Gastroesophageal sphincter (tissue), 4 donors: ENCODE measurements at regions not wholly inside any gene's neighbourhood (a gene's known extent, or its start where the extent isn't known, plus 50 kb on each side); places are given as distances from the start of the nearest gene placed in this dataset.
A peak's percentile ranks its signal among the peaks of the same experiment; 100 is the strongest.
"Not testable (repeated sequence)": the region's sequence is repeated elsewhere in the genome, so short reads cannot be mapped to it uniquely, and the experiment has no call there.

Experiments used
- ATAC-seq: fragments of 150-250 bp; one replicate; pipeline ENCODE4 v1.9.1; 2016; ENCODE audit warnings: mild to moderate bottlenecking, moderate library complexity
- H3K27ac ChIP-seq, 4 donors: fragments of 200-600 bp; sonication (generic) in 3 of 4; 1 replicate in 3 of 4; 2 replicates in 1 of 4; pipeline ENCODE4 v1.5.1; 2016 to 2019
- H3K27me3 ChIP-seq: fragments of 200-600 bp; sonication (generic); one replicate; pipeline ENCODE4 v1.5.1; 2019
- H3K36me3 ChIP-seq, 2 donors: fragments of 200-600 bp; sonication (generic); one replicate each; pipeline ENCODE4 v1.5.1; 2019; ENCODE audit warnings: control low read depth in 1 of 2
- H3K4me1 ChIP-seq, 3 donors: fragments of 200-600 bp; sonication (generic); 1 replicate in 2 of 3; 2 replicates in 1 of 3; pipeline ENCODE4 v1.5.1; 2016 to 2019; ENCODE audit warnings: control low read depth in 2 of 3
- H3K4me3 ChIP-seq, 2 donors: fragments of 200-600 bp; sonication (generic); one replicate each; pipeline ENCODE4 v1.5.1; 2019; ENCODE audit warnings: mild to moderate bottlenecking in 1 of 2, moderate library complexity in 1 of 2
- H3K9me3 ChIP-seq, 3 donors: fragments of 200-600 bp; sonication (generic); one replicate each; pipeline ENCODE4 v1.5.1; 2017 to 2019; ENCODE audit warnings: control low read depth in 2 of 3
- CTCF ChIP-seq, 4 experiments: fragments of 200-600 bp in 2 of 4; fragments of 450-650 bp in 2 of 4; sonication (generic) in 1 of 4; IDR thresholded peaks; one replicate each; pipeline ENCODE4 v1.5.1; 2017 to 2019; ENCODE audit warnings: antibody characterized with exemption in 4 of 4, mild to moderate bottlenecking in 2 of 4, moderate library complexity in 2 of 4
- EP300 ChIP-seq: sonication (generic); formaldehyde crosslinking; IDR thresholded peaks from one replicate; pipeline ENCODE4 v1.6.1; 2017; ENCODE audit warnings: antibody characterized with exemption, mild to moderate bottlenecking
- POLR2A ChIP-seq, 2 donors: fragments of 450-650 bp; IDR thresholded peaks; one replicate each; pipeline ENCODE4 v1.6.1; 2017; ENCODE audit warnings: antibody characterized with exemption in 2 of 2, mild to moderate bottlenecking in 2 of 2, moderate library complexity in 1 of 2
- POLR2AphosphoS5 ChIP-seq: sonication (generic); formaldehyde crosslinking; IDR thresholded peaks from one replicate; pipeline ENCODE4 v1.6.1; 2017; ENCODE audit warnings: antibody characterized with exemption
- WGBS, 2 donors: methylation state at CpG; one replicate each; pipeline ENCODE4 v1.1.5; 2018; ENCODE audit warnings: low coverage in 1 of 2; 5-methylcytosine and 5-hydroxymethylcytosine counted together

DNA sequence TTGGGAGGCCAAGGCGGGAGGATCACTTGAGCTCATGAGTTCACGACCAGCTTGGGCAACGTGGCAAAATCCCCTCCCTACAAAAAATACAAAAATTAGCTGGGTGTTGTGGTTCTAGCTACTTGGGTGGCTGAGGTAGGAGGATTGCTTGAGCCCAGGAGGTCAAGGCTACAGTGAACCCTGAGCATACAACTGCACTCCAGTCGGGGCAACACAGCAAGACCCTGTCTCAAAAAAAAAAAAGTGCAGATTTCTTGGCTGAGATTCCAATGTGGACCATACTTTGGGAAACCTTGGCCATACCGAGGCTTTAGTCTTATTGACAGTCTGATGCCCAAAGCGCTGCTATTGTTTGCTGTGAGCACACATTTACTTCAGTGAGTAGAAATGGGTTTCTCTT lies 113.6 kb upstream of the CLINT1 start:
- Histone ChIP-seq H3K27me3 (no peaks in the 10 kb centered on the region), H3K4me1 (peaks cover 0 to 11% (median 0%) of the 10 kb centered on the region in 3 donors), H3K36me3 (no peaks in the 10 kb centered on the region), H3K27ac (no peak overlapping the region), H3K4me3 (no peak overlapping the region), H3K9me3 (no peaks in the 10 kb centered on the region)
- TF ChIP-seq CTCF (IDR thresholded peaks at IDR 0.05) (no peak), POLR2A (IDR thresholded peaks at IDR 0.05) (no peak), EP300 (no peak), POLR2AphosphoS5 (no peak)
- no peak for ATAC-seq
- WGBS, 2 donors = 90 to 93% methylated on average over 3 to 6 of the region's 6 CpGs

DNA sequence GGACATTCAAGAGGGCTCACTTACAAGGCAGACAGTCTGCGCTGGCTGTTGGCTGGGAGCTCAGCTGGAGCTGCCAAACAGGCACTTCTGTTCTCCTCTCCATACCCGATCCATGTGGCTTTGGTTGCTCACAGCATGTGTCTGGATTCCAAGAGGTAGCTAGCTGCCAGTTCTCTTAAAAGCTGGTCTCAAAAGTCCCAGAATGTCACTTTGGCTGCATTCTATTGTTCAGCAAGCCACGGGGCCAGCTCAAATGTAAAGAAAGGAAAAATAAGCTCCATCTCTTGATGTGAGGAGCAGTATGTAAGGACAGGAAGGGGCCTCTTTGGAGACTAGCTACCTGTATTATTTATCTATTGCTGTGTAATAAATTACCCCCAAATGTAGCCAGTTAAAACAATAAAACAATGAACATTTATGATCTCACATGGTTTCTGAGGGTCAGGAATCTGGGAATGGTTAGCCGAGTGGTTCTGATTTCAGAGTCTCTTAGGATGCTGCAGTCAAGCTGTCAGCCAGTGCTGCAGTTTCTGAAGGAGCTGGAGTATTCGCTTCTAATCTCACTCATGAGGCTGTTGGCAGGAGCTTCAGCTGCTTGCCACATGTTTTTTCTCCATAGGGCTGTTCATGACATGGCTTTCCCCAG lies 112.7 kb upstream of the CLINT1 start:
- Histone ChIP-seq H3K4me3 (no peak overlapping the region), H3K9me3 (no peaks in the 10 kb centered on the region), H3K36me3 (no peaks in the 10 kb centered on the region), H3K27ac (peak overlapping the region in 1 of 4 donors; percentile 23), H3K4me1 (peaks cover 0 to 11% (median 0%) of the 10 kb centered on the region in 3 donors), H3K27me3 (no peaks in the 10 kb centered on the region)
- ATAC-seq = no peak
- WGBS, 2 donors = 20 to 36% methylated on average over 2 to 5 of the region's 5 CpGs
- no peak for TF ChIP-seq EP300
- TF ChIP-seq POLR2A (IDR thresholded peaks at IDR 0.05) = no peak
- no peak for TF ChIP-seq CTCF (IDR thresholded peaks at IDR 0.05)
- TF ChIP-seq POLR2AphosphoS5 = no peak

GRCh38 chr5:157968570-157968969 lies 109.6 kb upstream of the CLINT1 start:
- H3K9me3 ChIP-seq, ATAC-seq, H3K36me3 ChIP-seq, H3K27me3 ChIP-seq, H3K4me3 ChIP-seq, H3K27ac ChIP-seq: not testable (repeated sequence)
- WGBS, 2 donors = 80 to 96% methylated on average over 1 to 4 of the region's 6 CpGs
- peaks cover 0 to 11% (median 0%) of the 10 kb centered on the region in 3 donors for H3K4me1 ChIP-seq

- no peaks in the 10 kb centered on the region for H3K9me3 ChIP-seq
- TF ChIP-seq POLR2AphosphoS5 = no peak
- TF ChIP-seq EP300 = no peak
- no peak for TF ChIP-seq POLR2A (IDR thresholded peaks at IDR 0.05)
- TF ChIP-seq CTCF (IDR thresholded peaks at IDR 0.05) = no peak
- peaks cover 0 to 11% (median 0%) of the 10 kb centered on the region in 3 donors for H3K4me1 ChIP-seq
- 81 to 86% methylated on average over 7 to 9 of the region's 9 CpGs for WGBS, 2 donors
- no peaks in the 10 kb centered on the region for H3K36me3 ChIP-seq
- no peak overlapping the region for H3K27ac ChIP-seq
- H3K4me3 ChIP-seq = no peak overlapping the region
- no peak for ATAC-seq
- no peaks in the 10 kb centered on the region for H3K27me3 ChIP-seq
Observed at GRCh38 chr5:157965989-157966388, 107.0 kb upstream of the CLINT1 start.

DNA sequence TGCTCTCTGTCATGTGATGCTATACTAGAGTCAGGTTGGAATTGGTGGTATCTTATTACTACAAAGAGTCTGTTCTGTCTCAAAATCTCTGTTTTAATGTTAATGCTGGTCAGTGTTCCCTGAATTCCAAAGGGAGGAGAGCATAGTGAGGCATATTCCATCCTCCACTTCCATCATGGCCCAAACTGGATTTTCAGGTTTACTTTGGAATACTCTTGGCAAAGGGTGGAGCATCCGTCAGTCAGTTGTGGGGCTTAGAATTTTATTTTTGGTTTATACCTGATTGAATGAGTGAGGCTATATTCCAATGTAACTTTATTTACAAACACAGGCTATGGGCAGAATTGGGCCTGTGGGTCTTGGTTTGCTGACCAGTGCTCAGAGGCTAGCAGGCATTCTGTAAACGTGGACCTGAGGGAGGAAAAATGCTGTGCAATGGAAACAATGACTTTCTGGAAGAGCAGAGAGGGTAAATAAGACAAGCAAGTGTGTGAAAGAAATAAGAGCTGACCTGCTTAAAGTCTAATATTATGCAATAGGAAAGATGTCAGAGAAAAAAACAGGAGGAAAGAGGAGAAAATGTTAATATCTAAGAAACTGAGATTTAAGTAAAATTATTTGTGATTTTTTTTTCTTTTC lies 106.2 kb upstream of the CLINT1 start:
- Histone ChIP-seq H3K9me3 (no peaks in the 10 kb centered on the region), H3K27ac (no peak overlapping the region)
- no peak for TF ChIP-seq POLR2AphosphoS5
- TF ChIP-seq EP300 = no peak
- TF ChIP-seq CTCF (IDR thresholded peaks at IDR 0.05) = no peak
- no peak for TF ChIP-seq POLR2A (IDR thresholded peaks at IDR 0.05)

More for the DNA sequence above, 106.2 kb upstream of the CLINT1 start:
- H3K4me3 ChIP-seq = no peak overlapping the region
- WGBS, 2 donors = 25 to 45% methylated on average over 1 to 2 of the region's 2 CpGs
- H3K27me3 ChIP-seq = no peaks in the 10 kb centered on the region
- ATAC-seq = no peak
- no peaks in the 10 kb centered on the region for H3K36me3 ChIP-seq
- H3K4me1 ChIP-seq = peaks cover 0 to 11% (median 0%) of the 10 kb centered on the region in 3 donors
